GM23248 (cell line): ENCODE measurements at regions not wholly inside any gene's neighbourhood (a gene's known extent, or its start where the extent isn't known, plus 50 kb on each side); places are given as distances from the start of the nearest gene placed in this dataset.

ENCODE experiments used
- DNase-seq: peaks from one replicate; pipeline ENCODE4 v3.0.0-alpha.2; 2015
- H2AFZ ChIP-seq: fragments of 200-600 bp; sonication (generic); 2 replicates; pipeline ENCODE4 v1.6.1; 2016; ENCODE audit warnings: antibody characterized with exemption
- H3F3A ChIP-seq: fragments of 200-600 bp; sonication (generic); 2 replicates; pipeline ENCODE4 v1.6.1; 2016; ENCODE audit warnings: mild to moderate bottlenecking, antibody characterized with exemption, mixed run types; ENCODE audit not compliant: insufficient read depth
- H3K27ac ChIP-seq: fragments of 200-600 bp; sonication (generic); 2 replicates; pipeline ENCODE4 v1.5.1; 2016; ENCODE audit warnings: mild to moderate bottlenecking
- H3K27me3 ChIP-seq: fragments of 200-600 bp; sonication (generic); replicated peaks from 2 replicates; pipeline ENCODE4 v1.6.1; 2016; ENCODE audit warnings: mild to moderate bottlenecking; ENCODE audit not compliant: insufficient read depth
- H3K36me3 ChIP-seq: fragments of 200-600 bp; sonication (generic); 2 replicates; pipeline ENCODE4 v1.6.1; 2016; ENCODE audit warnings: low read depth, mild to moderate bottlenecking
- H3K4me1 ChIP-seq: fragments of 200-600 bp; sonication (generic); 2 replicates; pipeline ENCODE4 v1.6.1; 2016; ENCODE audit warnings: mild to moderate bottlenecking; ENCODE audit not compliant: insufficient read depth
- H3K4me2 ChIP-seq: fragments of 200-600 bp; sonication (generic); one replicate; pipeline ENCODE4 v1.6.1; 2016; ENCODE audit warnings: mild to moderate bottlenecking; ENCODE audit not compliant: unreplicated experiment
- H3K4me3 ChIP-seq: fragments of 200-600 bp; sonication (generic); 2 replicates; pipeline ENCODE4 v1.5.1; 2016; ENCODE audit warnings: mild to moderate bottlenecking
- H3K79me2 ChIP-seq: fragments of 200-600 bp; sonication (generic); 2 replicates; pipeline ENCODE4 v1.6.1; 2016; ENCODE audit warnings: mild to moderate bottlenecking; ENCODE audit not compliant: insufficient read depth
- H3K9ac ChIP-seq: fragments of 200-600 bp; sonication (generic); 2 replicates; pipeline ENCODE4 v1.6.1; 2016; ENCODE audit warnings: mild to moderate bottlenecking
- H3K9me2 ChIP-seq: fragments of 200-600 bp; sonication (generic); 2 replicates; pipeline ENCODE4 v1.6.1; 2016; ENCODE audit warnings: mixed run types, mild to moderate bottlenecking, moderate library complexity; ENCODE audit not compliant: insufficient read depth
- H3K9me3 ChIP-seq: fragments of 200-600 bp; sonication (generic); one replicate; pipeline ENCODE4 v1.6.1; 2017; ENCODE audit warnings: low read depth
- H4K20me1 ChIP-seq: fragments of 200-600 bp; sonication (generic); 2 replicates; pipeline ENCODE4 v1.6.0; 2016; ENCODE audit not compliant: insufficient read depth
- EZH2 ChIP-seq: fragments of 200-600 bp; sonication (generic); IDR thresholded peaks from 2 replicates; pipeline ENCODE4 v1.6.1; 2018; ENCODE audit warnings: antibody characterized with exemption, mild to moderate bottlenecking; ENCODE audit not compliant: insufficient read depth, poor library complexity, severe bottlenecking
- EZH2phosphoT487 ChIP-seq: fragments of 200-600 bp; sonication (generic); IDR thresholded peaks from 2 replicates; pipeline ENCODE4 v1.6.1; 2018; ENCODE audit warnings: antibody characterized with exemption, moderate library complexity, mild to moderate bottlenecking, low read depth; ENCODE audit not compliant: insufficient read depth
- WGBS, 2 experiments: methylation state at CpG; one replicate each; pipeline ENCODE4 v1.1.6; 2015 to 2017; ENCODE audit warnings: low lambda C conversion rate in 2 of 2, low coverage in 1 of 2; ENCODE audit errors: missing lambda C conversion rate in 2 of 2; 5-methylcytosine and 5-hydroxymethylcytosine counted together
- in situ Hi-C: fragments of 300-500 bp; cut with MboI; formaldehyde crosslinking; loops from 2 replicates; pipeline ENCODE4 v1.15.0; 2020

DNA sequence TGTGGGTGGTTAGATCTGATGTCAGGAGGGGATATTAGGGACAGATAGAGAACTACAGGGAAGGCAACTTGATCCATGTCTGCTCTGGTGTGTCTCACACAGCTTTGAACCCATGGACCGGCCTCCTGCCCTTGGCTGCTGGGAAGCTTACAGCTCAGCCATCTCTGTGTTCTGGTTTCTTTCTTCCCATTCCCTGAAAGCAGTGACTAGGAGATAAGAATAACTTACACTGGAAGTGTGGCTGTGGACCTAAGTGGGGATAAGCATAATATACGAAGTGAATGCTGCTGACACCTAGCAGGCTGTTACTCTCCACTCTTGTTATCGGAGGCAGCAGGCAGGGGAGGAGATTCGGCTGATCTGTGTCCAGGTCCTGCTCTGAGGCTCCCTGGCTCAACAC, 282.3 kb upstream of the TUT7 start:
- no peaks in the 10 kb centered on the region for H3K27me3 ChIP-seq
- no peaks in the 10 kb centered on the region for H4K20me1 ChIP-seq
- in situ Hi-C loops, result loop anchor here (10.0 kb wide), 1 partner anchor 158 kb away; no protein-coding TSS in a partner anchor
- no peaks in the 10 kb centered on the region for H3K4me1 ChIP-seq
- DNase-seq, result no peak
- H3K27ac ChIP-seq, result no peak overlapping the region
- no peaks in the 10 kb centered on the region for H3F3A ChIP-seq
- no peaks in the 10 kb centered on the region for H3K79me2 ChIP-seq
- WGBS, 2 experiments, result 90 to 93% methylated on average over 4 of the region's 4 CpGs
- no peak overlapping the region for H3K4me2 ChIP-seq
- no peaks in the 10 kb centered on the region for H3K9me3 ChIP-seq
- no peaks in the 10 kb centered on the region for H3K9me2 ChIP-seq
- no peak overlapping the region for H3K9ac ChIP-seq
- no peaks in the 10 kb centered on the region for H3K36me3 ChIP-seq
- no peak overlapping the region for H3K4me3 ChIP-seq
- H2AFZ ChIP-seq, result no peak overlapping the region
- TF ChIP-seq EZH2, result no peak
- TF ChIP-seq EZH2phosphoT487, result no peak

DNA sequence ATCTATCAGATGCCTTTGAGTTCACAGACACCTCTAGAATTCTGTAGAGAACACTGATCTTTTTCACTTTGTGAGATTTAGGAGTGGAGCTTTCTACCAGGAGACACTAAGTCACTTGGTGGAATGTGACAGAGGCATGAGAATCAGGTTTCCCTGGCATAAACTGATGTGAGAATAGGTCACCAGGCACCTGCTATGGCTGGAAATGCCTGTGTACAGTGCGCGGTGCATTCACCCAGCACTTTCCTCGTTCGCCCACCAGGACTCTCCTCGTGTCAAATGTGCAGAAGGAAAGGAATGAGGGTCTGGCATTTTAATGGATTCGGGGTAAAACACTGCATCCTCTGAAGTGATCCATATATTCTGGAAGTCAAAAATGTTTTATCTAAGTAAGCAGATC, 281.8 kb upstream of the TUT7 start:
- no peaks in the 10 kb centered on the region for H3F3A ChIP-seq
- no peak for DNase-seq
- no peak overlapping the region for H3K4me2 ChIP-seq
- no peak overlapping the region for H2AFZ ChIP-seq
- H3K36me3 ChIP-seq, result no peaks in the 10 kb centered on the region
- H3K9me3 ChIP-seq, result no peaks in the 10 kb centered on the region
- H3K27ac ChIP-seq, result no peak overlapping the region
- TF ChIP-seq EZH2phosphoT487 (no peak), EZH2 (no peak)
- in situ Hi-C loops, result loop anchor here (10.0 kb wide), 1 partner anchor 159 kb away; no protein-coding TSS in a partner anchor
- no peak overlapping the region for H3K4me3 ChIP-seq
- H3K79me2 ChIP-seq, result no peaks in the 10 kb centered on the region
- no peaks in the 10 kb centered on the region for H3K4me1 ChIP-seq
- H3K27me3 ChIP-seq, result no peaks in the 10 kb centered on the region
- WGBS, 2 experiments, result 88 to 96% methylated on average over 6 of the region's 6 CpGs
- H3K9ac ChIP-seq, result no peak overlapping the region
- H3K9me2 ChIP-seq, result no peaks in the 10 kb centered on the region
- H4K20me1 ChIP-seq, result no peaks in the 10 kb centered on the region

- Histone ChIP-seq H3K27me3 (no peaks in the 10 kb centered on the region), H3K36me3 (no peaks in the 10 kb centered on the region), H2AFZ (no peak overlapping the region), H3K4me2 (no peak overlapping the region), H3K9me2 (no peaks in the 10 kb centered on the region), H4K20me1 (no peaks in the 10 kb centered on the region), H3K4me1 (no peaks in the 10 kb centered on the region), H3F3A (no peaks in the 10 kb centered on the region), H3K27ac (no peak overlapping the region), H3K79me2 (no peaks in the 10 kb centered on the region), H3K9ac (no peak overlapping the region), H3K9me3 (no peaks in the 10 kb centered on the region), H3K4me3 (no peak overlapping the region)
- DNase-seq, result no peak
- 67 to 81% methylated on average over 1 of the region's 1 CpG for WGBS, 2 experiments
- in situ Hi-C loops, result loop anchor here (10.0 kb wide), 1 partner anchor 160 kb away; no protein-coding TSS in a partner anchor
- no peak for TF ChIP-seq EZH2phosphoT487
- TF ChIP-seq EZH2, result no peak
Measured at GRCh38 chr9:86634501-86634900, 280.3 kb upstream of the TUT7 start.

DNA sequence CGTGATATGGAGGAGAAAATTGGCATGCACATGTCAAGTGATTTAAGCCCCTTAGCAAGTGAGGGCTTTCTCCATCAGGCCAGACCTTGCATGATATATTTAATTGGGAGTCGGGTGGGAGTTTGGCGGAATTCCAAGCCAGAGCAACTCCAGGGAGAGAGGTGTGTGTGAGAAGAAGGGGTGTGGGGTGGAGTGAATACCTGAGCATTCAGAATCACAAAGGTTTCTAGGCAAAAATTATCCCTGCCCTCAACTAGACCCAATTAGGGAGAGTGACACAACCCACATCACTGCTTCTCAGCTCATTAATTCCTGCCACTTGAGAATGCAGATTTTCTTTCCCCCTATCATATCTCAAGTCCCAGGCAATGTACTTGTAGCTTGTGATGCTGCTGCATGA, 279.7 kb upstream of the TUT7 start:
- Histone ChIP-seq H3K4me2 (no peak overlapping the region), H3K36me3 (no peaks in the 10 kb centered on the region), H3K4me3 (no peak overlapping the region), H3K9ac (no peak overlapping the region), H4K20me1 (no peaks in the 10 kb centered on the region), H3K27me3 (no peaks in the 10 kb centered on the region), H3K79me2 (no peaks in the 10 kb centered on the region), H3K9me3 (no peaks in the 10 kb centered on the region), H3F3A (no peaks in the 10 kb centered on the region), H3K9me2 (no peaks in the 10 kb centered on the region), H2AFZ (no peak overlapping the region), H3K4me1 (no peaks in the 10 kb centered on the region), H3K27ac (no peak overlapping the region)
- in situ Hi-C loops, result loop anchor here (10.0 kb wide), 1 partner anchor 161 kb away; no protein-coding TSS in a partner anchor
- TF ChIP-seq EZH2, result no peak
- no peak for TF ChIP-seq EZH2phosphoT487
- 35 to 45% methylated on average over 3 of the region's 3 CpGs for WGBS, 2 experiments
- DNase-seq, result no peak

- no peaks in the 10 kb centered on the region for H3F3A ChIP-seq
- in situ Hi-C loops, result loop anchor here (10.0 kb wide), 1 partner anchor 162 kb away; no protein-coding TSS in a partner anchor
- H3K9me2 ChIP-seq, result no peaks in the 10 kb centered on the region
- H3K4me1 ChIP-seq, result no peaks in the 10 kb centered on the region
- no peak for TF ChIP-seq EZH2phosphoT487
- no peak for TF ChIP-seq EZH2
- H3K4me2 ChIP-seq, result no peak overlapping the region
- 85 to 86% methylated on average over 4 of the region's 4 CpGs for WGBS, 2 experiments
- no peaks in the 10 kb centered on the region for H3K27me3 ChIP-seq
- no peaks in the 10 kb centered on the region for H3K79me2 ChIP-seq
- no peak overlapping the region for H3K4me3 ChIP-seq
- H3K9me3 ChIP-seq, result no peaks in the 10 kb centered on the region
- no peak for DNase-seq
- H3K9ac ChIP-seq, result no peak overlapping the region
- H3K27ac ChIP-seq, result no peak overlapping the region
- no peak overlapping the region for H2AFZ ChIP-seq
- no peaks in the 10 kb centered on the region for H4K20me1 ChIP-seq
- H3K36me3 ChIP-seq, result no peaks in the 10 kb centered on the region
Measured at GRCh38 chr9:86632537-86632936, 278.3 kb upstream of the TUT7 start.
